ENCODE measurements at regions not wholly inside any gene's neighbourhood (a gene's known extent, or its start where the extent isn't known, plus 50 kb on each side); places are given as distances from the start of the nearest gene placed in this dataset.

- TF ChIP-seq CTBP1 (IDR thresholded peaks at IDR 0.05; ENCODE audit: borderline replicate concordance) (no peak), BHLHE40 (IDR thresholded peaks at IDR 0.05; ENCODE audit: borderline replicate concordance) (no peak), SP1 (IDR thresholded peaks at IDR 0.05) (no peak), FOXA1 (IDR thresholded peaks at IDR 0.05) (no peak), FOXK2 (IDR thresholded peaks at IDR 0.05) (no peak), NFRKB (IDR thresholded peaks at IDR 0.05) (no peak), FOXM1 (IDR thresholded peaks at IDR 0.05; ENCODE audit: borderline replicate concordance) (no peak), HDGF (IDR thresholded peaks at IDR 0.05; ENCODE audit: borderline replicate concordance) (no peak), SUZ12 (IDR thresholded peaks at IDR 0.05) (no peak), L3MBTL2 (conservative IDR thresholded peaks at IDR 0.05) (no peak), ELF4 (IDR thresholded peaks at IDR 0.05) (no peak)
Observed at GRCh38 chr7:156074982-156075615, 262.8 kb upstream of the SHH start.
